HepG2 (cell line): ENCODE measurements at regions not wholly inside any gene's neighbourhood (a gene's known extent, or its start where the extent isn't known, plus 50 kb on each side); places are given as distances from the start of the nearest gene placed in this dataset.

Experiments used
- POLR2A ChIP-seq, 2 experiments: IDR thresholded peaks; 2 replicates each; pipeline ENCODE4 v1.6.1; 2011; ENCODE audit warnings: low read depth in 2 of 2, low read length in 2 of 2, mild to moderate bottlenecking in 1 of 2, moderate library complexity in 1 of 2; ENCODE audit not compliant: insufficient read depth in 1 of 2
- SIN3B ChIP-seq: fragments of 150-350 bp; IDR thresholded peaks from 2 replicates; pipeline ENCODE4 v1.6.1; 2014; ENCODE audit warnings: low read length
- TAF1 ChIP-seq: sonication (generic); formaldehyde crosslinking; IDR thresholded peaks from 2 replicates; pipeline ENCODE4 v1.4.0; 2020; ENCODE audit warnings: missing genetic modification reagents
- TF ChIP-seq, protein P1 (sequence below): sonication (generic); formaldehyde crosslinking; IDR thresholded peaks from 2 replicates; pipeline ENCODE4 v1.4.0; 2020; ENCODE audit warnings: missing genetic modification reagents

DNA sequence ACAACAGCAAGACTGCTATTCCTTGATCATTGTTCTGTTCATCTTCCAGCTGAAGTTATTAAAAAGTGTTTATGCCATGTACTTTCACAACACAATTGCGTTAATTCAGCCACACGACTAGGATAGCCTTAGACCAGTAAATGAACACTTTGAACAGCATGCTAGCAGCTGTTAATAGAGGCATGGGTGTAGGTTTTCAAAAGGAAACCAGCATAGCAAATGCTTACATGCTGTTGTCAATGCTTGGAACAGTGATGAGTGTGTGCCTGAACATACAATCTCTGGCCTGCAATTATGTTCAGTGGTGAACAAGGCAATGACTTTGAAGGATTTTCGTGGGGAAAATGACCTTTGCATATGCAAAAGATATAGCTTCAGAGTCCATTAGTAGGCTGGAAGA lies 127.4 kb upstream of the RBM19 start:
- no peak for TF ChIP-seq TAF1
- TF ChIP-seq POLR2A (IDR thresholded peaks at IDR 0.05; ENCODE audit: insufficient read depth in 1 of 2, low read depth in 2 of 2, low read length in 2 of 2) = no peak
- TF ChIP-seq, protein P1, sequence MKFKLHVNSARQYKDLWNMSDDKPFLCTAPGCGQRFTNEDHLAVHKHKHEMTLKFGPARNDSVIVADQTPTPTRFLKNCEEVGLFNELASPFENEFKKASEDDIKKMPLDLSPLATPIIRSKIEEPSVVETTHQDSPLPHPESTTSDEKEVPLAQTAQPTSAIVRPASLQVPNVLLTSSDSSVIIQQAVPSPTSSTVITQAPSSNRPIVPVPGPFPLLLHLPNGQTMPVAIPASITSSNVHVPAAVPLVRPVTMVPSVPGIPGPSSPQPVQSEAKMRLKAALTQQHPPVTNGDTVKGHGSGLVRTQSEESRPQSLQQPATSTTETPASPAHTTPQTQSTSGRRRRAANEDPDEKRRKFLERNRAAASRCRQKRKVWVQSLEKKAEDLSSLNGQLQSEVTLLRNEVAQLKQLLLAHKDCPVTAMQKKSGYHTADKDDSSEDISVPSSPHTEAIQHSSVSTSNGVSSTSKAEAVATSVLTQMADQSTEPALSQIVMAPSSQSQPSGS (CRISPR knock-in tag) = no peak
- TF ChIP-seq SIN3B = no peak
